SJCRH30 (cell line): ENCODE measurements at regions not wholly inside any gene's neighbourhood (a gene's known extent, or its start where the extent isn't known, plus 50 kb on each side); places are given as distances from the start of the nearest gene placed in this dataset.

Experiments
- DNase-seq, 2 experiments: peaks; one replicate each; pipeline ENCODE4 v3.0.0-alpha.2; 2015 to 2020
- H3K27ac ChIP-seq: fragments of 250-450 bp; sonication (Bioruptor Pico); 2 replicates; pipeline ENCODE4 v1.5.1; 2020; ENCODE audit warnings: mild to moderate bottlenecking, moderate library complexity
- H3K27me3 ChIP-seq: fragments of 250-450 bp; sonication (Bioruptor Pico); 2 replicates; pipeline ENCODE4 v1.5.1; 2020; ENCODE audit warnings: mild to moderate bottlenecking, moderate library complexity
- H3K36me3 ChIP-seq: fragments of 250-450 bp; sonication (Bioruptor Pico); 2 replicates; pipeline ENCODE4 v1.5.1; 2020; ENCODE audit warnings: mild to moderate bottlenecking, moderate library complexity
- H3K4me1 ChIP-seq: fragments of 250-450 bp; sonication (Bioruptor Pico); 2 replicates; pipeline ENCODE4 v1.5.1; 2020; ENCODE audit warnings: mild to moderate bottlenecking, moderate library complexity
- H3K4me3 ChIP-seq: fragments of 250-450 bp; sonication (Bioruptor Pico); 2 replicates; pipeline ENCODE4 v1.5.1; 2020; ENCODE audit warnings: mild to moderate bottlenecking, moderate library complexity
- H3K9me3 ChIP-seq: fragments of 250-450 bp; sonication (Bioruptor Pico); replicated peaks from 2 replicates; pipeline ENCODE4 v1.5.1; 2020; ENCODE audit warnings: mild to moderate bottlenecking, moderate library complexity

- no peak for DNase-seq
- no peaks in the 10 kb centered on the region for H3K4me1 ChIP-seq
- H3K4me3 ChIP-seq, result no peak overlapping the region
- no peak overlapping the region for H3K27ac ChIP-seq
- H3K36me3 ChIP-seq, result no peaks in the 10 kb centered on the region
- no peaks in the 10 kb centered on the region for H3K27me3 ChIP-seq
- H3K9me3 ChIP-seq, result 0 out of 2 replicates have a peak, but pooled peaks cover 3% of the 10 kb centered on the region
Observed at GRCh38 chr11:44498089-44498871, 67.2 kb upstream of the CD82 start.

- Histone ChIP-seq H3K4me1 (no peaks in the 10 kb centered on the region), H3K9me3 (no peaks in the 10 kb centered on the region), H3K4me3 (no peak overlapping the region), H3K27me3 (no peaks in the 10 kb centered on the region), H3K27ac (no peak overlapping the region), H3K36me3 (no peaks in the 10 kb centered on the region)
- DNase-seq, result peak; percentile 50 to 63
Observed at GRCh38 chr11:44502506-44502905, 63.0 kb upstream of the CD82 start.

- H3K4me1 ChIP-seq, result peaks cover 7% of the 10 kb centered on the region
- no peak for DNase-seq
- no peaks in the 10 kb centered on the region for H3K36me3 ChIP-seq
Observed at GRCh38 chr11:44505581-44506054, 59.8 kb upstream of the CD82 start.

GRCh38 chr11:44506375-44507016 lies 59.0 kb upstream of the CD82 start:
- Histone ChIP-seq H3K4me3 (no peak overlapping the region), H3K27me3 (no peaks in the 10 kb centered on the region), H3K9me3 (no peaks in the 10 kb centered on the region), H3K36me3 (no peaks in the 10 kb centered on the region), H3K4me1 (peaks cover 7% of the 10 kb centered on the region), H3K27ac (no peak overlapping the region)
- no peak for DNase-seq

More at GRCh38 chr11:44505581-44506054, 59.8 kb upstream of the CD82 start:
- Histone ChIP-seq H3K9me3 (no peaks in the 10 kb centered on the region), H3K27ac (no peak overlapping the region), H3K27me3 (no peaks in the 10 kb centered on the region), H3K4me3 (no peak overlapping the region)

- Histone ChIP-seq H3K27ac (no peak overlapping the region), H3K4me1 (peaks cover 7% of the 10 kb centered on the region), H3K36me3 (no peaks in the 10 kb centered on the region), H3K9me3 (no peaks in the 10 kb centered on the region), H3K27me3 (no peaks in the 10 kb centered on the region), H3K4me3 (no peak overlapping the region)
- DNase-seq, result no peak
Observed at GRCh38 chr11:44507491-44507890, 58.0 kb upstream of the CD82 start.

GRCh38 chr11:44507896-44508445 lies 57.5 kb upstream of the CD82 start:
- no peaks in the 10 kb centered on the region for H3K36me3 ChIP-seq
- no peak overlapping the region for H3K27ac ChIP-seq
- H3K4me3 ChIP-seq, result no peak overlapping the region
- peak in 1 of 2 experiments; percentile 52 for DNase-seq
- no peaks in the 10 kb centered on the region for H3K27me3 ChIP-seq
- H3K9me3 ChIP-seq, result no peaks in the 10 kb centered on the region
- peaks cover 7% of the 10 kb centered on the region for H3K4me1 ChIP-seq

GRCh38 chr11:44509296-44509695 lies 56.2 kb upstream of the CD82 start:
- Histone ChIP-seq H3K4me3 (no peak overlapping the region), H3K27ac (no peak overlapping the region), H3K4me1 (peaks cover 7% of the 10 kb centered on the region), H3K9me3 (no peaks in the 10 kb centered on the region), H3K36me3 (no peaks in the 10 kb centered on the region), H3K27me3 (no peaks in the 10 kb centered on the region)
- peak; percentile 84 to 90 for DNase-seq

GRCh38 chr11:44510372-44510771 lies 55.1 kb upstream of the CD82 start:
- peaks cover 11% of the 10 kb centered on the region for H3K4me1 ChIP-seq
- H3K36me3 ChIP-seq, result no peaks in the 10 kb centered on the region
- no peaks in the 10 kb centered on the region for H3K9me3 ChIP-seq
- DNase-seq, result no peak
- no peaks in the 10 kb centered on the region for H3K27me3 ChIP-seq
- no peak overlapping the region for H3K4me3 ChIP-seq
- H3K27ac ChIP-seq, result no peak overlapping the region

GRCh38 chr11:44512818-44513217 lies 52.6 kb upstream of the CD82 start:
- Histone ChIP-seq H3K36me3 (no peaks in the 10 kb centered on the region), H3K4me1 (peaks cover 13% of the 10 kb centered on the region), H3K4me3 (no peak overlapping the region), H3K27ac (no peak overlapping the region), H3K9me3 (no peaks in the 10 kb centered on the region), H3K27me3 (no peaks in the 10 kb centered on the region)
- no peak for DNase-seq

GRCh38 chr11:44515048-44515447 lies 50.4 kb upstream of the CD82 start:
- Histone ChIP-seq H3K36me3 (no peaks in the 10 kb centered on the region), H3K27me3 (no peaks in the 10 kb centered on the region), H3K4me1 (peaks cover 16% of the 10 kb centered on the region), H3K27ac (no peak overlapping the region), H3K4me3 (no peak overlapping the region), H3K9me3 (no peaks in the 10 kb centered on the region)
- DNase-seq, result peak in 1 of 2 experiments; percentile 22
